A549 (cell line): ENCODE measurements at regions not wholly inside any gene's neighbourhood (a gene's known extent, or its start where the extent isn't known, plus 50 kb on each side); places are given as distances from the start of the nearest gene placed in this dataset.

Source experiments
- ATAC-seq, 2 experiments: fragments of 200-7000 bp in 1 of 2; fragments of >200 bp in 1 of 2; cut with Nextera tagmentation in 1 of 2; cut with Tn5 transposase in 1 of 2; 3 replicates each; pipeline versions ENCODE4 v1.8.0 to v1.9.1; 2018 to 2020; ENCODE audit warnings: mild to moderate bottlenecking in 1 of 2, moderate library complexity in 1 of 2
- CTCF ChIA-PET: fragments of 300-600 bp; sonication (Branson Sonifier 250); formaldehyde crosslinking; extraction: SDS; loops from one replicate; lab custom pipeline; 2021; ENCODE audit warnings: antibody characterized with exemption, inconsistent platforms; lab: Yijun Ruan, JAX
- POLR2A ChIA-PET: fragments of 350-600 bp; formaldehyde crosslinking; extraction: SDS; loops from one replicate; lab custom pipeline; 2021; ENCODE audit warnings: antibody characterized with exemption, inconsistent platforms; lab: Yijun Ruan, JAX
- DNase-seq, 2 experiments: peaks; one replicate each; pipeline versions ENCODE4 v3.0.0 to v3.0.0-alpha.2; 2011 to 2016; ENCODE audit warnings: low read depth in 1 of 2, low spot score in 1 of 2
- FAIRE-seq: peaks from 2 replicates; lab custom pipeline; 2011; peaks lifted over from hg19 to GRCh38; lab: Jason Lieb, UNC
- H3K27ac ChIP-seq, 2 experiments: fragments of >200 bp; sonication (Bioruptor Twin); formaldehyde crosslinking; 3 replicates each; pipeline ENCODE4 v1.5.1; 2016 to 2017
- H3K4me1 ChIP-seq: fragments of >200 bp; sonication (Bioruptor Twin); formaldehyde crosslinking; 3 replicates; pipeline ENCODE4 v1.6.1; 2016
- H3K4me2 ChIP-seq: fragments of >200 bp; sonication (Bioruptor Twin); formaldehyde crosslinking; 3 replicates; pipeline ENCODE4 v1.6.1; 2016
- H3K4me3 ChIP-seq: fragments of >200 bp; sonication (Bioruptor Twin); formaldehyde crosslinking; 3 replicates; pipeline ENCODE4 v1.5.1; 2016
- H3K9me3 ChIP-seq: fragments of >200 bp; sonication (Bioruptor Twin); formaldehyde crosslinking; 3 replicates; pipeline ENCODE4 v1.6.1; 2016
- BCL3 ChIP-seq: fragments of >200 bp; sonication (Bioruptor Twin); formaldehyde crosslinking; IDR thresholded peaks from 3 replicates; pipeline ENCODE4 v1.6.1; 2016
- BHLHE40 ChIP-seq: IDR thresholded peaks from 2 replicates; pipeline ENCODE4 v1.6.1; 2012; ENCODE audit warnings: low read depth, low read length, inconsistent platforms
- CEBPB ChIP-seq, 2 experiments: fragments of >200 bp in 1 of 2; sonication (Bioruptor Twin) in 1 of 2; formaldehyde crosslinking in 1 of 2; IDR thresholded peaks; 2 replicates each; pipeline ENCODE4 v1.6.1; 2012 to 2016
- E2F6 ChIP-seq: IDR thresholded peaks from 2 replicates; pipeline ENCODE4 v1.6.1; 2012; ENCODE audit warnings: low read depth, borderline replicate concordance
- FOSB ChIP-seq: fragments of 250-450 bp; sonication (Bioruptor Pico); IDR thresholded peaks from 2 replicates; pipeline ENCODE4 v1.5.0; 2020; ENCODE audit warnings: mild to moderate bottlenecking, moderate library complexity
- FOSL2 ChIP-seq, 2 experiments: fragments of 450-650 bp in 1 of 2; fragments of >200 bp in 1 of 2; sonication (Bioruptor Twin) in 1 of 2; formaldehyde crosslinking; IDR thresholded peaks; 2 replicates each; pipeline versions ENCODE4 v1.5.0 to v1.6.1; 2016 to 2020; ENCODE audit warnings: mild to moderate bottlenecking in 1 of 2, moderate library complexity in 1 of 2
- FOXS1 ChIP-seq: fragments of 250-450 bp; sonication (Bioruptor Pico); IDR thresholded peaks from 2 replicates; pipeline ENCODE4 v1.5.0; 2020; ENCODE audit warnings: mild to moderate bottlenecking, moderate library complexity
- GATA3 ChIP-seq: IDR thresholded peaks from 2 replicates; pipeline ENCODE4 v1.6.1; 2012; ENCODE audit warnings: borderline replicate concordance
- HDAC2 ChIP-seq: fragments of 200-600 bp; sonication (generic); IDR thresholded peaks from 2 replicates; pipeline ENCODE4 v1.6.1; 2016
- HES2 ChIP-seq: fragments of >200 bp; sonication (Bioruptor Twin); formaldehyde crosslinking; IDR thresholded peaks from 2 replicates; pipeline ENCODE4 v1.6.1; 2016
- HOXB13 ChIP-seq: fragments of 250-450 bp; sonication (Bioruptor Pico); IDR thresholded peaks from 2 replicates; pipeline ENCODE4 v1.5.0; 2020; ENCODE audit warnings: low read depth, mild to moderate bottlenecking, moderate library complexity
- KDM1A ChIP-seq: fragments of 200-600 bp; sonication (generic); IDR thresholded peaks from 2 replicates; pipeline ENCODE4 v1.6.1; 2016; ENCODE audit warnings: low read depth, mild to moderate bottlenecking
- MAZ ChIP-seq: fragments of 150-350 bp; IDR thresholded peaks from 2 replicates; pipeline ENCODE4 v1.6.1; 2014; ENCODE audit warnings: antibody characterized with exemption, low read depth, low read length, borderline replicate concordance
- MYC ChIP-seq: IDR thresholded peaks from 2 replicates; pipeline ENCODE4 v1.6.1; 2012; ENCODE audit warnings: mild to moderate bottlenecking, inconsistent platforms, low read length, improper control_type of control experiment, borderline replicate concordance
- NFE2L2 ChIP-seq: fragments of 150-350 bp; conservative IDR thresholded peaks from 2 replicates; pipeline ENCODE4 v1.6.1; 2014; ENCODE audit warnings: low read length
- NPAS2 ChIP-seq: fragments of 250-450 bp; sonication (Bioruptor Pico); IDR thresholded peaks from 2 replicates; pipeline ENCODE4 v1.8.0; 2022; ENCODE audit warnings: mild to moderate bottlenecking, moderate library complexity, borderline replicate concordance
- POLR2AphosphoS2 ChIP-seq: conservative IDR thresholded peaks from 2 replicates; pipeline ENCODE4 v1.6.1; 2012; ENCODE audit warnings: low read length, improper control_type of control experiment, inconsistent platforms
- REST ChIP-seq: fragments of 200-600 bp; sonication (generic); IDR thresholded peaks from 2 replicates; pipeline ENCODE4 v1.6.1; 2016; ENCODE audit warnings: antibody characterized with exemption, mild to moderate bottlenecking, moderate library complexity
- RNF2 ChIP-seq: fragments of 200-600 bp; sonication (generic); IDR thresholded peaks from 2 replicates; pipeline ENCODE4 v1.6.1; 2016; ENCODE audit warnings: low read depth, mild to moderate bottlenecking, antibody characterized with exemption, moderate library complexity, borderline replicate concordance
- ZFP36 ChIP-seq: fragments of 450-650 bp; IDR thresholded peaks from 2 replicates; pipeline ENCODE4 v1.6.1; 2014; ENCODE audit warnings: borderline replicate concordance; ENCODE audit not compliant: partially characterized antibody
- ZNF302 ChIP-seq: fragments of 250-450 bp; sonication (Bioruptor Pico); IDR thresholded peaks from 2 replicates; pipeline ENCODE4 v1.9.0; 2021; ENCODE audit warnings: inconsistent platforms, mild to moderate bottlenecking, moderate library complexity
- WGBS: methylation state at CpG from one replicate; pipeline ENCODE4 v1.1.6; 2017; ENCODE audit errors: missing lambda C conversion rate; 5-methylcytosine and 5-hydroxymethylcytosine counted together
- TF ChIP-seq, protein P1 (sequence below): fragments of 150-350 bp; IDR thresholded peaks from 2 replicates; pipeline ENCODE4 v1.6.1; 2014; ENCODE audit warnings: low read depth, mild to moderate bottlenecking, low read length

- FAIRE-seq = peak; percentile 43
- ChIA-PET POLR2A (no interaction called here), CTCF (interaction anchor here (0.8 to 1.7 kb wide), 2 partner anchors 21 to 140 kb away, joined by 3 to 6 read pairs; no protein-coding TSS in a partner anchor)
- Histone ChIP-seq H3K9me3 (no peaks in the 10 kb centered on the region), H3K4me2 (0 out of 3 replicates have a peak overlapping the region, but pooled peaks have one; percentile 6), H3K4me1 (peaks cover 13% of the 10 kb centered on the region), H3K27ac (0 out of 6 replicates have a peak overlapping the region, but pooled peaks of 1 of the 2 experiments have one; percentile 36), H3K4me3 (no peak overlapping the region)
- TF ChIP-seq HES2 (no peak), POLR2AphosphoS2 (no peak), FOSB (CRISPR knock-in tag) (no peak), KDM1A (no peak), BHLHE40 (no peak), HDAC2 (no peak), ZNF302 (CRISPR knock-in tag) (no peak), BCL3 (no peak), FOSL2 (IDR thresholded peaks at IDR 0.05) (no peak), FOSL2 (CRISPR knock-in tag; IDR thresholded peaks at IDR 0.05) (no peak), MAZ (no peak)
- TF ChIP-seq, protein P1, sequence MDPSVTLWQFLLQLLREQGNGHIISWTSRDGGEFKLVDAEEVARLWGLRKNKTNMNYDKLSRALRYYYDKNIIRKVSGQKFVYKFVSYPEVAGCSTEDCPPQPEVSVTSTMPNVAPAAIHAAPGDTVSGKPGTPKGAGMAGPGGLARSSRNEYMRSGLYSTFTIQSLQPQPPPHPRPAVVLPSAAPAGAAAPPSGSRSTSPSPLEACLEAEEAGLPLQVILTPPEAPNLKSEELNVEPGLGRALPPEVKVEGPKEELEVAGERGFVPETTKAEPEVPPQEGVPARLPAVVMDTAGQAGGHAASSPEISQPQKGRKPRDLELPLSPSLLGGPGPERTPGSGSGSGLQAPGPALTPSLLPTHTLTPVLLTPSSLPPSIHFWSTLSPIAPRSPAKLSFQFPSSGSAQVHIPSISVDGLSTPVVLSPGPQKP = no peak
- no peak for DNase-seq
- ATAC-seq = no peak
- 72% methylated on average over 5 of the region's 5 CpGs for WGBS
Observed at GRCh38 chr20:22446613-22447446, 137.5 kb downstream of the FOXA2 start.

DNA sequence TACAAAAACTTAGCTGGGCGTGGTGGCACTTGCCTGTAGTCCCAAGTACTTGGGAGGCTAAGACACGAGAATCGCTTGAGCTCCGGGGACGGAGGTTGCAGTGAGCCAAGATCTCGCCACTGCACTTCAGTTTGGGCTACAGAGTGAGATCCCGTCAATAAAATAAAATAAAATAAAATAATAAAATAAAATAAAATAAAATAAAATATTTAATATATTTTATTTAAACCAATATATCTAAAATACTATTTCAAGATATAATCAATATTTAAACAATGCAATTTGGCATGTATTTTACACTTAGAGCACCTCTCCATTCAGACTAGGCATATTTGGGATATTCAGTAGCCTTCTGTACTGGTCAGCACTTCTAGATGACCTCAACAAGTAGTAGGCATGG lies 142.1 kb downstream of the FOXA2 start:
- no peak overlapping the region for H3K4me2 ChIP-seq

More for the DNA sequence above, 142.1 kb downstream of the FOXA2 start:
- no peak for TF ChIP-seq CEBPB (IDR thresholded peaks at IDR 0.05)
- TF ChIP-seq GATA3 = no peak
- TF ChIP-seq, protein P1 = no peak
- TF ChIP-seq FOXS1 (CRISPR knock-in tag) = no peak
- no peak for TF ChIP-seq E2F6
- no peak for TF ChIP-seq HOXB13
- no peak for TF ChIP-seq NPAS2 (CRISPR knock-in tag)
- no peak for TF ChIP-seq REST
- TF ChIP-seq MYC = no peak
- no peak for TF ChIP-seq RNF2
- no peak for TF ChIP-seq ZFP36
- no peak for TF ChIP-seq NFE2L2
- Histone ChIP-seq H3K4me3 (no peak overlapping the region), H3K4me1 (peaks cover 16% of the 10 kb centered on the region), H3K9me3 (no peaks in the 10 kb centered on the region), H3K27ac (0 out of 6 replicates have a peak overlapping the region, but pooled peaks of 1 of the 2 experiments have one; percentile 7)
- CTCF ChIA-PET = interaction anchor here (4.7 kb wide), 1 partner anchor 11 kb away, joined by 21 read pairs; no protein-coding TSS in a partner anchor
- FAIRE-seq (no peak), ATAC-seq (no peak), DNase-seq (no peak)
- POLR2A ChIA-PET = no interaction called here
- WGBS = 93% methylated on average over 7 of the region's 7 CpGs
